Esophagus squamous epithelium (tissue), 5 donors: ENCODE measurements at regions not wholly inside any gene's neighbourhood (a gene's known extent, or its start where the extent isn't known, plus 50 kb on each side); places are given as distances from the start of the nearest gene placed in this dataset.

Experiments
- DNase-seq: peaks from one replicate; lab custom pipeline; 2025; lab: John Stamatoyannopoulos, UW
- H3K27ac ChIP-seq, 4 donors: fragments of 200-600 bp; sonication (generic); one replicate each; pipeline ENCODE4 v1.5.1; 2016 to 2019; ENCODE audit warnings: mild to moderate bottlenecking in 1 of 4
- H3K27me3 ChIP-seq, 4 donors: fragments of 200-600 bp; sonication (generic); 1 replicate in 3 of 4; 2 replicates in 1 of 4; pipeline versions ENCODE4 v1.5.1 to v1.6.0; 2017 to 2021; ENCODE audit warnings: antibody characterized with exemption in 1 of 4
- H3K36me3 ChIP-seq, 3 donors: fragments of 200-600 bp; sonication (generic); one replicate each; pipeline ENCODE4 v1.5.1; 2016 to 2019
- H3K4me1 ChIP-seq, 3 donors: fragments of 200-600 bp; sonication (generic); one replicate each; pipeline ENCODE4 v1.5.1; 2017 to 2019
- H3K4me3 ChIP-seq, 4 donors: fragments of 200-600 bp; sonication (generic); 1 replicate in 3 of 4; 2 replicates in 1 of 4; pipeline ENCODE4 v1.5.1; 2016 to 2019; ENCODE audit warnings: mild to moderate bottlenecking in 2 of 4, moderate library complexity in 1 of 4
- H3K9me3 ChIP-seq, 3 donors: fragments of 200-600 bp; sonication (generic); one replicate each; pipeline ENCODE4 v1.5.1; 2016 to 2019
- POLR2A ChIP-seq, 4 donors: fragments of 450-650 bp; IDR thresholded peaks; one replicate each; pipeline ENCODE4 v1.6.1; 2017; ENCODE audit warnings: antibody characterized with exemption in 4 of 4, mild to moderate bottlenecking in 4 of 4, moderate library complexity in 3 of 4
- WGBS, 2 donors: methylation state at CpG; one replicate each; pipeline ENCODE4 v1.1.5; 2018; 5-methylcytosine and 5-hydroxymethylcytosine counted together
- intact Hi-C: fragments of 100-400 bp; cut with DNase I; formaldehyde crosslinking; loops from one replicate; pipeline ENCODE4 v1.15.0; 2022
- TF ChIP-seq, protein P1 (sequence below), 6 experiments: fragments of 450-650 bp in 4 of 6; fragments of 200-600 bp in 2 of 6; sonication (generic) in 2 of 6; IDR thresholded peaks; one replicate each; pipeline ENCODE4 v1.5.1; 2016 to 2019; ENCODE audit warnings: antibody characterized with exemption in 6 of 6, mild to moderate bottlenecking in 4 of 6, moderate library complexity in 4 of 6
- donor health status: DM: yes; HTN: yes; CAD: no.

GRCh38 chr5:30041291-30041690 is 1152.2 kb upstream of the CDH6 start:
- H3K4me3 ChIP-seq, result no peak overlapping the region
- TF ChIP-seq, protein P1, sequence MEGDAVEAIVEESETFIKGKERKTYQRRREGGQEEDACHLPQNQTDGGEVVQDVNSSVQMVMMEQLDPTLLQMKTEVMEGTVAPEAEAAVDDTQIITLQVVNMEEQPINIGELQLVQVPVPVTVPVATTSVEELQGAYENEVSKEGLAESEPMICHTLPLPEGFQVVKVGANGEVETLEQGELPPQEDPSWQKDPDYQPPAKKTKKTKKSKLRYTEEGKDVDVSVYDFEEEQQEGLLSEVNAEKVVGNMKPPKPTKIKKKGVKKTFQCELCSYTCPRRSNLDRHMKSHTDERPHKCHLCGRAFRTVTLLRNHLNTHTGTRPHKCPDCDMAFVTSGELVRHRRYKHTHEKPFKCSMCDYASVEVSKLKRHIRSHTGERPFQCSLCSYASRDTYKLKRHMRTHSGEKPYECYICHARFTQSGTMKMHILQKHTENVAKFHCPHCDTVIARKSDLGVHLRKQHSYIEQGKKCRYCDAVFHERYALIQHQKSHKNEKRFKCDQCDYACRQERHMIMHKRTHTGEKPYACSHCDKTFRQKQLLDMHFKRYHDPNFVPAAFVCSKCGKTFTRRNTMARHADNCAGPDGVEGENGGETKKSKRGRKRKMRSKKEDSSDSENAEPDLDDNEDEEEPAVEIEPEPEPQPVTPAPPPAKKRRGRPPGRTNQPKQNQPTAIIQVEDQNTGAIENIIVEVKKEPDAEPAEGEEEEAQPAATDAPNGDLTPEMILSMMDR (IDR thresholded peaks at IDR 0.05), result no peak
- TF ChIP-seq POLR2A (IDR thresholded peaks at IDR 0.05), result no peak
- 62 to 74% methylated on average over 2 to 3 of the region's 3 CpGs for WGBS, 2 donors
- H3K9me3 ChIP-seq, result no peaks in the 10 kb centered on the region
- H3K27ac ChIP-seq, result no peak overlapping the region
- intact Hi-C loops, result no loop called here
- H3K27me3 ChIP-seq, result no peaks in the 10 kb centered on the region
- H3K36me3 ChIP-seq, result no peaks in the 10 kb centered on the region
- DNase-seq, result no peak
- no peaks in the 10 kb centered on the region for H3K4me1 ChIP-seq

- WGBS, 2 donors, result 27 to 29% methylated on average over 6 of the region's 6 CpGs
- Histone ChIP-seq H3K9me3 (no peaks in the 10 kb centered on the region), H3K36me3 (no peaks in the 10 kb centered on the region), H3K4me3 (no peak overlapping the region), H3K27ac (no peak overlapping the region), H3K4me1 (no peaks in the 10 kb centered on the region), H3K27me3 (no peaks in the 10 kb centered on the region)
- TF ChIP-seq, protein P1 (IDR thresholded peaks at IDR 0.05), result peak in 4 of 6 experiments; percentile 15 to 25 (median 23)
- no peak for TF ChIP-seq POLR2A (IDR thresholded peaks at IDR 0.05)
- intact Hi-C loops, result no loop called here
- no peak for DNase-seq
Observed at GRCh38 chr5:30040488-30041118, 1152.9 kb upstream of the CDH6 start.

- Histone ChIP-seq H3K36me3 (no peaks in the 10 kb centered on the region), H3K4me1 (no peaks in the 10 kb centered on the region), H3K27me3 (no peaks in the 10 kb centered on the region), H3K27ac (no peak overlapping the region), H3K4me3 (no peak overlapping the region), H3K9me3 (no peaks in the 10 kb centered on the region)
- intact Hi-C loops, result no loop called here
- TF ChIP-seq POLR2A (IDR thresholded peaks at IDR 0.05), result no peak
- TF ChIP-seq, protein P1 (IDR thresholded peaks at IDR 0.05), result no peak
- DNase-seq, result no peak
Observed at GRCh38 chr5:30039379-30039778, 1154.1 kb upstream of the CDH6 start.

DNA sequence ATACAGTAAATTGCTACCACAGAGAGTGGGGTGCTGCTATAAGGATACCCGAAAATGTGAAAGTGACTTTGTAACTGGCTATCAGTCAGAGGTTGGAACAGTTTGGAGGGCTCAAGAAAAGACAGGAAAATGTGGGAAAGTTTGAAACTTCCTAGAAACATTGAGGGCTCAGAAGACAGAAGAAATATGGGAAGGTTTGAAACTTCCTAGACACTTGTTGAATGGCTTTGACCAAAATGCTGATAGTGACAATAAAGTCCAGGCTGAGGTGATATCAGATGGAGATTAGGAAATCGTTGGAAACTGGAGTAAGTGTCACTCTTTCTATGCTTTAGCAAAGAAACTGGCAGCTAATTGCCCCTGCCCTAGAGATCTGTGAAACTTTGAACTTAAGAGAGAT is 1158.6 kb upstream of the CDH6 start:
- H3K4me1 ChIP-seq, result no peaks in the 10 kb centered on the region
- DNase-seq, result no peak
- no peak overlapping the region for H3K4me3 ChIP-seq
- no peaks in the 10 kb centered on the region for H3K27me3 ChIP-seq
- intact Hi-C loops, result no loop called here
- H3K36me3 ChIP-seq, result no peaks in the 10 kb centered on the region
- H3K27ac ChIP-seq, result no peak overlapping the region
- whole genome bisulfite sequencing, 2 donors, result 29 to 56% methylated on average over 1 to 2 of the region's 2 CpGs
- TF ChIP-seq, protein P1 (IDR thresholded peaks at IDR 0.05), result no peak
- no peak for TF ChIP-seq POLR2A (IDR thresholded peaks at IDR 0.05)
- no peaks in the 10 kb centered on the region for H3K9me3 ChIP-seq

- H3K4me3 ChIP-seq, result no peak overlapping the region
Observed at GRCh38 chr5:30030101-30030500, 1163.4 kb upstream of the CDH6 start.

More at GRCh38 chr5:30030101-30030500, 1163.4 kb upstream of the CDH6 start:
- no peaks in the 10 kb centered on the region for H3K4me1 ChIP-seq
- no peaks in the 10 kb centered on the region for H3K9me3 ChIP-seq
- DNase-seq, result no peak
- TF ChIP-seq, protein P1 (IDR thresholded peaks at IDR 0.05), result no peak
- 43 to 45% methylated on average over 2 of the region's 2 CpGs for whole genome bisulfite sequencing, 2 donors
- intact Hi-C loops, result no loop called here
- no peaks in the 10 kb centered on the region for H3K36me3 ChIP-seq
- H3K27ac ChIP-seq, result no peak overlapping the region
- no peaks in the 10 kb centered on the region for H3K27me3 ChIP-seq
